HG03575 (cell line): ENCODE measurements at regions not wholly inside any gene's neighbourhood (a gene's known extent, or its start where the extent isn't known, plus 50 kb on each side); places are given as distances from the start of the nearest gene placed in this dataset.

Experiments
- ATAC-seq: cut with Tn5 transposase; IDR thresholded peaks from one replicate; pipeline ENCODE4 v1.9.1; 2021; ENCODE audit not compliant: unreplicated experiment, insufficient number of reproducible peaks, low FRiP score; ENCODE audit errors: extremely low read depth

GRCh38 chr4:129337228-129337620, 241.3 kb downstream of the C4orf33 start:
- ATAC-seq, result no peak

- ATAC-seq, result no peak
These were observed 247.0 kb downstream of the C4orf33 start for GRCh38 chr4:129342819-129343408.

GRCh38 chr4:129344058-129344457, 248.1 kb downstream of the C4orf33 start:
- no peak for ATAC-seq

GRCh38 chr4:129345609-129346008, 249.7 kb downstream of the C4orf33 start:
- no peak for ATAC-seq

DNA sequence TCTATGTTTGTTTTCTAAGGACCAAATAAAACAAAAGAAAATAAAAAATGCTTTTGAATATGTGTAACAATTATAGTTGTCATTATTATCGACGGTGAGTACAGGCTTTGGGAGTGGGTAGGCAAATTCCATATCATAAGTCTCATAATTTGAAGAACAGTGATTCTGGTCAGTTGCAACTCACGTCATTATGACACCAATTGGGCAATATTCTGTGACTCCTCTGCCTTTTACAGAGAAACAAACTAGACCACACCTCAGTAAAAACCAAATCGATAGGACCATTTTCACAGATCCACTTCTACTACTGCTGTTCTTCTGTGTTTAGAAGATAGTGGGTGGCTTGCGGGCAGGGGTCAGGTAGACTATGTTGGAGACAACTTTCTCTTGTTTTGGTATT, 250.1 kb downstream of the C4orf33 start:
- no peak for ATAC-seq

GRCh38 chr4:129346734-129347133, 250.8 kb downstream of the C4orf33 start:
- no peak for ATAC-seq

GRCh38 chr4:129350834-129351721, 255.1 kb downstream of the C4orf33 start:
- no peak for ATAC-seq

DNA sequence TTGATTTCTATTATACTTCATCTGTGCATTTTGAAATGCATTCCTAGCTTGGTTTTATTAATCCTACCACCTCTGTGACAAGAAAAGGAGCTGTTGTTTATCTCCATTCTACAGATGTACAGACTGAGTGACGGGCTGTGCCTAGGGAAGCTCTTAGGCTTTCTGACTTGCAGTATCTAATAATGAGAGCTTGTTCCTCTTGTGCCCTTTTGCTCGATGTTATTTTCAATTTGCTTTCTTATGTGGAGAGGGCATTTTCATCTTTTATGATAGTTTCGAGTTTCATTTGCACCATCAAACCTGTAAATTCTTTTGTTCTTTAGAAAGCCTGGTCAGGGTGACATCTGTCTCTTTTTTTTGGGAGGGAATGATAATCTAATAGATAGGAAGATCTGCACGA, 256.5 kb downstream of the C4orf33 start:
- ATAC-seq, result no peak

- ATAC-seq, result no peak
These were observed 257.5 kb downstream of the C4orf33 start for GRCh38 chr4:129353490-129353889.

GRCh38 chr4:129355031-129355430, 259.1 kb downstream of the C4orf33 start:
- ATAC-seq, result no peak

DNA sequence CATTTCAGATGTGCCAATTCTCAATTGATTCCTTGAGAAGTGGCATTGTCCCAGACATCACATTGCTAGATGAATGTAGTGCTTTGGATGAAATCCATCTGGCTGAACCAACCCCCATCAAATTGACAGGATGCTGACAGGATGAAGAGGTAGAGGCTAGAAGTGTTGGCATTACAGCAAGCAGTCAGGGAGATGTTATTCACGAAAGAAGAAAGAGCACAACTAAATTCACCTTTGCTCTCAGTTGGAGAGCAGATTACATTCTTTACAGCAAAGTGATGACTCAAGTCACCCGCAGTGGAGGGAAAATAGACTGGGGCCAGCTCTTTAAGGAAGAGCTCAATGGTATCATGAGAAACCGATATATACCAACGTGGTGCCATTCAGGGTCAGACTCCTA, 259.6 kb downstream of the C4orf33 start:
- ATAC-seq, result no peak

GRCh38 chr4:129358571-129358970, 262.6 kb downstream of the C4orf33 start:
- ATAC-seq, result no peak

DNA sequence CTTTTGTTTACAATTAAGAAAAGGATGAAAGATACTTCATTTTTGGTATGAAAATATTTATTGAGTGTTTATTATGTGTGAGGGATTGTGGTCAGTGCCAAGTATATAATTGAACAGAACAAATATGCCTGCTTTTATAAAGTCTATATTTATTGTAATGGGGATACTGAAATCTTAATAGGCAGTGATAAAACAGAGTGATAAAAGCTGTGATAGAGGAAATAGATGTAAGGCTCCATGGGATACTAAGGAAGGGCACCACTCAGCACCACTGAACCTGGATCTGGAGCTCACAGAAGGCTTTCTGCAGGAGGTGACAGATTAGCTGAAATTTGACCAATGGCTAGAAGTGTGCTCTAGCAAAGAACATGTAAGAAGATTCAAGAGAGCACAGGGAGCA, 263.5 kb downstream of the C4orf33 start:
- no peak for ATAC-seq

DNA sequence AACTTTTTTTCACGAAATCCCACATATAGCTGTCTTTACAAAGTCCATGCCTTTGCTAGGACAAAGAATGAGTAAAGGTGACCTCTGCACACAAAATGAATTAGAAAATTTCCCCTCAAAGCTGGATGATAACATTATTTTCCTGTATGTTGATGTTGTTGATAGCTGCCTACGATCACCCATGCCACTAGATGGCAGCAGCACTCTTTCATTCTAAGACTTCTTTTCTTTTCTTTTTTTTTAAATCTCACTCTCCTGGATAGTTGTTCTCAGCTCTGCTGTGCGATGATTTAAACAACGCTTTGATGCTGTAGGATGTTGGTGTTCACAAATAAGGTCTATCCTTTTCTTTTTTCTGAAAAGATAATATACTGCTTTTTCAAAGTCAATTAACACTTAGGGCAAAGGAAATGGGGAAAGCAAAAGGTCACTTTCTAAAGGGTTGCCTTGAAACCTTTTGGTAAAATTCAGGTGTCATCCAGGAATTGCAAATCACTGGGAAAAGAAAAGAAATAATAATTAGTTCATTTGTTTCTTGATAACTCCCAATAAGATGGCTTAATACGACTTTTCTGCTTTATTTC, 266.8 kb downstream of the C4orf33 start:
- ATAC-seq, result no peak

GRCh38 chr4:129364747-129365452, 268.9 kb downstream of the C4orf33 start:
- no peak for ATAC-seq

GRCh38 chr4:129369361-129370010, 273.5 kb downstream of the C4orf33 start:
- ATAC-seq, result no peak

GRCh38 chr4:129371065-129371464, 275.1 kb downstream of the C4orf33 start:
- no peak for ATAC-seq

GRCh38 chr4:129371926-129372325, 276.0 kb downstream of the C4orf33 start:
- ATAC-seq, result no peak

- ATAC-seq, result no peak
These were observed 281.3 kb downstream of the C4orf33 start for GRCh38 chr4:129377131-129377845.
